Uterus (tissue), 2 donors: ENCODE measurements at regions not wholly inside any gene's neighbourhood (a gene's known extent, or its start where the extent isn't known, plus 50 kb on each side); places are given as distances from the start of the nearest gene placed in this dataset.

Experiments
- CTCF ChIP-seq, 4 experiments: fragments of 200-600 bp in 2 of 4; fragments of 450-650 bp in 2 of 4; sonication (generic) in 2 of 4; IDR thresholded peaks; one replicate each; pipeline ENCODE4 v1.5.1; 2016 to 2019; ENCODE audit warnings: antibody characterized with exemption in 4 of 4, mild to moderate bottlenecking in 2 of 4, moderate library complexity in 1 of 4
- POLR2A ChIP-seq, 2 donors: fragments of 450-650 bp; IDR thresholded peaks; one replicate each; pipeline ENCODE4 v1.6.1; 2016; ENCODE audit warnings: antibody characterized with exemption in 2 of 2, mild to moderate bottlenecking in 1 of 2, moderate library complexity in 1 of 2

DNA sequence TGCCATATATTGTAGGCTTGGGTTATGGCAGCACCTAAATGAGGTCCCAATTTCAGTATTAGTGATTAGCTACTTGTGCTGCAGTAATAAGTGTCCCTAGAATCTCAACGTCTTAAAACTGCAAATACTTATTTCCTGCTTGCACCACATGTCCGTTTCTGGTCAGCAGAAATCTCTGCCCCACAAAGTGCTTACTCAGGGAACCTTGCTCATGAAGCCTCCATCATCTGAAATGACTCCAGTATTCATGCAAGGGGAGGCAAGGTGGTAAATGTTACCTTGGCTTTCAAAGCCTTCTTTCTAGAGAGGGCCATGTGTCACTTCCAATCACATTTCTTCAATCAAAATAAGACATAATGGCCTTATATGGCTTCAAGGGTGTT lies 274.2 kb upstream of the KAZN start:
- TF ChIP-seq POLR2A (IDR thresholded peaks at IDR 0.05), result no peak
- TF ChIP-seq CTCF (IDR thresholded peaks at IDR 0.05), result no peak
